ENCODE measurements at regions not wholly inside any gene's neighbourhood (a gene's known extent, or its start where the extent isn't known, plus 50 kb on each side); places are given as distances from the start of the nearest gene placed in this dataset.

GRCh38 chr7:106365252-106366005 is 80.6 kb upstream of the NAMPT start:
- TF ChIP-seq CTCF (IDR thresholded peaks at IDR 0.05) (no peak), POLR2A (IDR thresholded peaks at IDR 0.05) (no peak)
